GM18861 (cell line): ENCODE measurements at regions not wholly inside any gene's neighbourhood (a gene's known extent, or its start where the extent isn't known, plus 50 kb on each side); places are given as distances from the start of the nearest gene placed in this dataset.
"Not testable (repeated sequence)": the region's sequence is repeated elsewhere in the genome, so short reads cannot be mapped to it uniquely, and the experiment has no call there.

Experiments
- ATAC-seq: cut with Tn5 transposase; IDR thresholded peaks from one replicate; pipeline ENCODE4 v1.9.1; 2021; ENCODE audit not compliant: unreplicated experiment

DNA sequence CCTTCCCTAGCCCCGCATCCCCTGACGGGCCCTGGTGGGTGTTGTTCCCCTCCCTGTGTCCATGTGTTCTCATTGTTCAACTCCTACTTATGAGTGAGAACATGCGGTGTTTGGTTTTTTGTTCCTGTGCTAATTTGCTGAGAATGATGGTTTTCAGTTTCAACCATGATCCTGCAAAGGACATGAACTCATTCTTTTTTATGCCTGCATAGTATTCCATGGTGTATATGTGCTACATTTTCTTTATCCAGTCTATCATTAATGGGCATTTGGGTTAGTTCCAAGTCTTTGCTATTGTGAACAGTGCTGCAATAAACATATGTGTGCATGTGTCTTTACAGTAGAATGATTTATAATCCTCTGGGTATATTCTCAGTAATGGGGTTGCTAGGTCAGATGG lies 65.7 kb upstream of the DCD start:
- ATAC-seq, result not testable (repeated sequence)

DNA sequence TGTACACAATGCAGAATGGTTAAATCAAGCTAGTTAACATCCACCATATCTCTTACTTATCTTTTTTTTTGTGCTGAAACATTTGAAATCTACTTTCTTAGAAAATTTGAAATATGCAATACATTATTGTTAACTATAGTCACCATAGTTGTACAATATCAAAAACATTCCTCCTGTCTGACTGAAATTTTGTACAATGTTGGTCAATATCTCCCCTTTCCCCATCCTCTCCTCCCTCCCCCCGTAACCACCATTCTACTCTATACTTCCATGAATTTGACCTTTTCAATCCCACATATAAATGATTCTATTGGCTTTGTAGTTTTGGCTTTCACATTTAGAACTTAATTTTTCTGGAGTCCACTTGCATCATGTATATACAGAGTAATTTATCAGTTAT lies 63.5 kb upstream of the DCD start:
- ATAC-seq, result no peak

DNA sequence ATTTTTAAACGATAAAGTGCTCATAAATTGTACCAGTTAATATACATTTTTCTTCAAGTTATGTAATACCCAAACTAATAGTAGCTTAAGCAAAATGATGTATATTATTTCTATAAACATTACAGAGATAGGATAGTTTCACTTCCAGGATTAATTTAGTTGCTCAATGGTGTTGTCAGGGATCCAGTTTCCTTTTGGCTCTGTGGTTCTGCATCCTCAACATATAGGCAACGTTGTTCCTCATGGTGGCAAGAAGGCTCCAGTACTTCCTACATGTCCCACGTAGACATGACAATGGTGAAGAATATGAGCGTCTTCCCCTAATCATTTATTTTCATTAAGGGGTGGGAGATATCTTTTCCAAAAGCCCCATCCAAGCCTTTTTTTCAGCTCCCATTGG lies 60.7 kb upstream of the DCD start:
- ATAC-seq, result no peak

DNA sequence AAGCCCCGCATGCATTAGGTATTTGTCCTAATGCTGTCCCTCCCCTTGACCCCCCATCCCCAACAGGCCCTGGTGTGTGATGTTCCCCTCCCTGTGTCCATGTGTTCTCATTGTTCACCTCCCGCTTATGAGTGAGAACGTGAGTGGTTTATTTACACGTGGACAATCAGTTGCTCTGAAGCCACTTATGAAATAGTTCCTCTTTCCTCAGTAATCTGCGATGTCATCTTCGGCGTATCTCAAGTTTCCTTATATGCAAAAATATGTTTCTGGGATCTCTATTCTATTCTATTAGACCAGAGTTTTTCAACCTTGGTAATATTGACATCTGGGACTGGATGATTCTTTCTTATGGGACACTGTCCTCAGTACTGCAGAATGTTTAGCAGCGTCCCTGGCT lies 56.0 kb upstream of the DCD start:
- no peak for ATAC-seq

DNA sequence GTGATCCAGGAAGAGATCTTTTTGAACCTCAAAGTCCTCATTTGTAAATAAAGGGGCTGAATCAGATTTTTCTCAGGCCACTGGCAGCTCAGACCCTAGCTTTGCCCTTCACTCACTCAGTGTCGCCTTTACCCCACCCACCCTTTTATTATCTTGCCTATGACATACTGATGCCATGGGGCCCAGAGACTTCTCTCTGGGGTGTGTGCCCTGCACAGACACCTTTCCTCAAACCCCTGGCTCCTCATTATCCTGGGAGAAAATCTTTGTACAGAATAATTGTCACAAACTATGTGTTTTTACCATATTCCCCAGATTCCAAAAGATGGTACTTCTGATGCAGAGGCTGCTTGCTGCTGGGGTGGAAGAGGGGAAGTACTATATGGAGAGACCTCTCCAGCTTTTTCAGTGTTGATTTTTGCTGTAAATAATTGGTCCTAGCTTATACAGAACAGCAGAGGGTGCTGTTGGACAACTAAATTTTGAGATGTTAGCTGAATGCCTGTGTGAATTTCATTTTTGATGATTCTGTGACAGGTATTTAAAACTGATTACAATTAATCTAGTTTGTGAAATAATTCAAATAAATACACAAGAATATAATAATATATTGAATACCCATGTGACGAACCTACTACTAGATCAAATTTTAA lies 53.9 kb upstream of the DCD start:
- ATAC-seq, result peak; percentile 74

DNA sequence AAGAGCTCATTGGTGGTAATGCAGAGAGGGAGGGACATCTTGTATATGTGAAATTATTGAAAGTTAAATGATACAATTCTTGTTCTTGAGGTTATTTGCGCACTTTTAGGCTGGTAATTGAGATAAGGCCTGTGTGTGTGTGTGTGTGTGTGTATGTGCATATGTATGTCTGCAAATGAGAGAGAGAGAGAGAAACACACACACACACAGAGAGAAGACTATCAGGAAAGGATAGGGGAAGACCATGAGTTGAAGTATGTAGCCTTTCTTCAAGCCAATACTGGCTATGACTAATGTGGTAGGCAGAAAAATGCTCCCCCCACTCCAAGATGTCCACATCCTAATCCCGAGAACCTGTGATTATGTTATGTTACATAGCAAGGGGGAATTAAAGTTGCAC lies 52.7 kb upstream of the DCD start:
- ATAC-seq, result no peak

DNA sequence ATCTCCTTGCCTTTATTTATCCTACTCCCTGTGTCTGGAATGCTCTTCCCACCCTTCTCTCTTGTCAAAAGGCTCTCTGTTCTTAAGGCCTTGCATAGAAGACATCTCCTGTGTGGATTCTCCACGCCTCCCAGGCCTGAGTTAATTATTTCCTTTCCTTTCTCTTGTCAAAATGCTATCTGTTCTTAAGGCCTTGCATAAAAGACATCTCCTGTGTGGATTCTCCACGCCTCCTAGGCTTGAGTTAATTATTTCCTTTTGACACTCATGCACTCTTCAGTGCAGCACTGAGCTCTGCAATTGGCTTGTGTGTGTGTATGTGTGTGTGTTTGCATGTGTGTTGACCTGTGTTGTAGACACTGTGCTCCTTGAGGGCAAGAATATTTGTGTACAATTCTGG lies 52.1 kb upstream of the DCD start:
- no peak for ATAC-seq
